GM21717 (cell line): ENCODE measurements at regions not wholly inside any gene's neighbourhood (a gene's known extent, or its start where the extent isn't known, plus 50 kb on each side); places are given as distances from the start of the nearest gene placed in this dataset.

Experiments
- ATAC-seq: cut with Tn5 transposase; IDR thresholded peaks from one replicate; pipeline ENCODE4 v1.9.1; 2021; ENCODE audit warnings: mild to moderate bottlenecking, moderate library complexity; ENCODE audit not compliant: unreplicated experiment

DNA sequence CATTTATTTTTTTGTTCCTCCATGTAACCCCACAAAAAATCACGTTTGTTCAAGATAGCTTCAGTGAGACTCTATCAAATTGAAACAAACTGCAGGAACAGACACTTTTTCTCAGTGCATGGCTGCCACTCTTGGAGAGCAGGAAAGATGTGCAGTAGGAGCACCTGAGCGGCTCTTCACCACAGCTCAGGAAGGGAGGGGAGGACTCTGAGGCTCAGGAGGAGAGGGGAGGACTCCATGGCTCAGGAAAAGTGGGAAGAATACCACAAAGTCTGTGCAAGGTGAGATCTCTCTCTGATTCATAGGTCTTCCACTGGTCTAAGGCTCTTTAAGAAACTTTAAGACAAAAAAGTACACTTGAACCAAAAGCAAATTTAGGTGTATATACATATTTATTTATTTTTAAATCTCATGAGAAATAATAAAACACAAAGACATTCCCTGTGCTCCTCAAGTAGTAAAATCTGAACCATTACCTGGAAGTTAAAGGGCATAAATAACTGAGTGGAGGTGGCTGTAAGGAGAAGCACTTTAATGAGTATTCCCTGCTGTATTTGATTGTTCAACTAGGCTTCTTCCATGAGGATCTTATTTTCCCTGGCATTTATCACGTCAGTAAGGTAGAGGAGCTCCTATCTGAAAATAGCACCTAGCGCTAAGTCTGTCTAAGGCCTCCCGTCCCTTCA is 69.2 kb upstream of the CCN6 start:
- ATAC-seq: no peak

DNA sequence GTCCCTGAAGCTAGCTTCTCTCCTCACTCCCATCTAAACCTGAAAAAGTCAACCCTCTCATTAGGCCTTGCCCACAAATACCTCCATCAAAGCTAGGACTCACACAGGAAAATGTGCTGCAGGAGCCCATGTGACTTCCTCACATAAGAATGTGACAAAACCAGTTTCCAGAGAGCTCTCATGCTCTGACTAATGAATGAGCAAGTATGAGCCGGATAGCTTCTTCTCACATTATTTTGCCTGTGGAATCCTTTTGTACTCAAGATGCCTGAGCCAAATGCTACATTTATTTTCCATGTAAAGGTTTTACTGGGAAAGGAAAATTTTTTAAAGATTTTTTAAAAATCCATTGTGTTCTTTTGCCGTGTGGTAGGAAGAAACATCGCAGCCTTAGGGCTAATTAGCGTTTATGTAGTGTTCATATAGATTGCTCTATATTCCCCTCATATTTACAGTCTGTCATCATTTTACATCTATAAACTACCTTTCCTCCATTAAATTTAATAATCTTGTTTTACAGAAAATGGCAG is 68.6 kb upstream of the CCN6 start:
- ATAC-seq: no peak

DNA sequence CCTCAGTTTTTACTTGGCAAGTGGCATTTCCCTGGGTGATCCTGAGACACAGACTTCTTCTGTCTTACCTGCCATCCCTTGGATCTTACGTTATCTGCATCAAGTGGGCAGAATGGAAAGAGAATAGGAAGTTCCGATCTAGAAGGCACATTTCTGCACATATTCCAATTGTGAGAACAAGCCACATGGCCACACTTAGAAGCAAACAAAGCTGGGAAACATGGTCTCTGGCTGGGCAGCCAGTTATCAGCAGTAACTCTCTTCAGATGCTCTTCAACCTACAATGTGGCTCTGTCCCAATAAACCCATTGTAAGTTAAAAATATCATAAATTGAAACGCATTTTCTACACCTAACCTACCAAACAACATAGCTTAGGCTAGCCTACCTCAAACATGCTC is 67.3 kb upstream of the CCN6 start:
- no peak for ATAC-seq

DNA sequence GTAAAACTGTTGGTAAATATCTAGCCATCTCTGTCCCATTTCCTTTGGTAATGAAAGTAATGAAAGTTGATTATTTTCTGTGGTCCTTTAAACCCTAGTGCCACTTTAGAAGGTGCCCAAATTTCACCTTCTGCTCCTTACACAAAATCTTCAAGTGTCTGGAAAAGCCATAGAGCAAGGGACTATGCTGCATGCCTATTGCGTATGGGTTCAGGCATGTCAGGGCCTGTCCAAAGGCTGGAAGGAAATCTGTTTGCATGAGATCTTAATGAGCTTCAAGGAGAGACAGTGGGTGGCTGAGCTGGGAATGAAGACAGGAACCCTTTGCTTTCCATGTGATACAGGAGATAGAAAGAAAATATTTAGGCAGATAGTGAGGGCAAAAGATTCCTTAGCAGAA is 66.6 kb upstream of the CCN6 start:
- no peak for ATAC-seq

DNA sequence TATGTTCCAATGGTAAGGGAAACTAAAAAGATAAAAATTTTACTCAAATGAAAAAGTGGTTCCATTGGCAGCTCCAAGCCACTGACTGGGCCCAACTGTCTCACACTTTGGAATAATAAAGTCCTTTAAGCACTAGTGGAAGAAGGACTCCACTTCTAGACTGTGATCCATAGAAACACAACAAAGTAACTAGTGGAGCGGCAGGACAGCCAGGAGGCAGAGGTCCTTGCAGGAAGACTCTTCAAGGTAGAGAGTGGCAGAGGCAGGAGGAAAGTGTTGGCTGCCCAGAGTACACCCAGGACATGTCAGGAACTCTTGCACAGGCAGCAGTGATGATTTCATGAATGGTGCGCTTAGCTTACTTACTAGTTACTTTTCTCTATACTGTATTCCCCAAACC is 65.0 kb upstream of the CCN6 start:
- no peak for ATAC-seq

DNA sequence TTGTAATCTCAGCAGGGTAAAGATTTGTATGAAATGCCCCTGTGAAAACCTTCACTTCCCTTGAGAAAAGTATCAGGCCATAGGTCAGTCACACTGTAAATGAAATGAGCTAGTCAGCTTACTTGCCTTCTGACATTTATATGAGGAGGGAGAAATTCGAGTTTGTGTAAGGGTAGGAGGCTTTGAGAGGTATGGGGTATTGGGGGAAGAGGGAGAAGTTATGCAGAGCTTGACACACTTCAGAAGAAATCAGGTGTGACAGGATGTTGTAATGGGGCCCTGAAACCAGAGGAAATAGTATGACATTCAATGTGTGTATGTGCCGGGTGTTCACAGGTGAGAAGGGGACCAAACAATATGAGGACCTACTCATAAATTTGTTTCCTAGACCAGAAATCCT is 64.2 kb upstream of the CCN6 start:
- ATAC-seq: no peak

DNA sequence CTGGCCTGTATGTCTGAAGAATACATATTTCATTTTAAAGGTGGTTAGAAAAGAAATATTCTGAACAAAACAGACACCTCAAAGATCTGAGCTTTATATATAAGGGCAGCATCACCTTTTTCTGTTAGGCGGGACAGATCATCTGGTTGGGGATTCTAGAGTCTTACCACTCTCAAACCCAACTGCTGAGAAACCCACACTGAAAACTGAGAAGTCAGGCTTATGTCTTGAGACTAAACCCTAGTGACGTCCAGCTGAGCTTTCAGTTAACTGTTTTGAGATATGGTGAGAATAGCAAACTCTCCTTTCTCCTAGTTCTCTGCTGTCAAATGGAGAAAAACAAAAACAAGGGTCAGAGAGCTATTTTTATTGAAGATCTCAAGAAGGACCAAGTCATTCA is 63.7 kb upstream of the CCN6 start:
- ATAC-seq: no peak

DNA sequence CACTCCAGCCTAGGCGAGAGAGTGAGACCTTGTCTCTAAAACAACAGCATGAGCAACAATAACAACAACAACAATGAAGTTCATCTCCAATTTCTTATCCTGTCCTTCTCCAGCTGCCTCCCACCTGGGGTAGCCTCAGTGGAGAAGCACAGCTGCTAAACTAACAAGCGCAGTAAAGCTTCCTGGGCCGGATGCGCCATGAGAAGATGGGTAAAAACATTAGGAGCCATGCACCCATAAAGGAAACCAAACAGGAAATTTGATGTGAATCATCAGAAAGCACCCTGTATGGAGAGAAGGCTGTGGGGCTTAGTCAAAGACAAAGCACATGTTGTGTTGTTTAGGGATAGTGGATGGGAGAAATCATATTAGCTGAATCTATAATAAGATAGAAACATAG is 61.1 kb upstream of the CCN6 start:
- ATAC-seq: peak; percentile 71

DNA sequence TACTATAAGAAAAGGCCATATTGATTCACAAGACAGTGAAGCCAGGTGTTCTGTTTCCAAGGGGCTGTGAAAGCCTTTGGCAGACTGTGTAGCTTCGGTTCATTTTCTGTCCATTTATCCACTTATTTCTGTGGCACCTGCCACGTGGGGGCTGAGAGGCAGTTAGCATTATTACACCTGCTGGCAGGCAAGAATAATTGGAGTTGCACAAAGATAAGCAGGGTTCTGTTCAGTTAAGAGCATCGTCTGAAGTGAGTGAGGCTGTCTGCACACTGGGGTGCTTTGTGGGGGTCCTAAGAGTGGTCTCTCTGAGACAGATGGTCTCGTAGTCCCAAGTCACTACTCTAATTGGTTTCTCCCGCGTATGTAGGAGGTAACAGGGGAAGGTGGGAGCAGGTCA is 60.6 kb upstream of the CCN6 start:
- peak; percentile 13 for ATAC-seq

DNA sequence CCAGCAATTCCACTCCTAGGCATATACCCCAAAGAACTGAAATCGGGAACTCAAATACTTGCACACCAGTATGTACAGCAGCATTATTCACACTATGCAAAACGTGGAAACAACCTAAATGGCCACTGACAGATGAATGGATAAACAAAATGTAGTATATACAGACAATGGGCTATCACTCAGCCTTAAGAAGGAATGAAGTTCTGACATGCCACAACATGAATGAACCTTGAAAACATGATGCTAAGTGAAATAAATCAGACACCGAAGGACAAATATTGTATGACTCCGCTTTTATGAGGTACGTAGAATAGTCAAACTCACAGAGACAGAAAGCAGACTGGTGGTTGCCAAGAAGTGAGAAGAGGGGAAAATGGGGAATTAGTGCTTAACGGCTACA is 59.1 kb upstream of the CCN6 start:
- ATAC-seq: no peak

DNA sequence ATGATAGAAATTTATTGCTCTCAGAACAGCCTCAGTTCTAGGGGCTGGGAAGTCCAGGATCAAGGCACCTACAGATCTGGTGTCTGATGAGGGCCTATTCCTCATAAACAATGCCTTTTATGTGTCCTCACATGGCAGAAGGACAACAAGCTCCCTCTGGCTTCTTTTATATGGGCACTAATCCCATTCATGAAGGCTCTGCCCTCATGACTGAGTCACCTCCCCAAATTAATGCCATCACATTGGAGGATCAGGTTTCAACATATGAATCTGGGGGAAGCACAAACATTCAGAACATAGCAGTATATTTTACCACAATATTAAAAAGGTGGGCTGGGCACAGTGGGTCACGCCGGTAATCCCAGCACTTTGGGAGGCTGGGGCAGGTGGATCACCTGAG is 58.5 kb upstream of the CCN6 start:
- no peak for ATAC-seq

DNA sequence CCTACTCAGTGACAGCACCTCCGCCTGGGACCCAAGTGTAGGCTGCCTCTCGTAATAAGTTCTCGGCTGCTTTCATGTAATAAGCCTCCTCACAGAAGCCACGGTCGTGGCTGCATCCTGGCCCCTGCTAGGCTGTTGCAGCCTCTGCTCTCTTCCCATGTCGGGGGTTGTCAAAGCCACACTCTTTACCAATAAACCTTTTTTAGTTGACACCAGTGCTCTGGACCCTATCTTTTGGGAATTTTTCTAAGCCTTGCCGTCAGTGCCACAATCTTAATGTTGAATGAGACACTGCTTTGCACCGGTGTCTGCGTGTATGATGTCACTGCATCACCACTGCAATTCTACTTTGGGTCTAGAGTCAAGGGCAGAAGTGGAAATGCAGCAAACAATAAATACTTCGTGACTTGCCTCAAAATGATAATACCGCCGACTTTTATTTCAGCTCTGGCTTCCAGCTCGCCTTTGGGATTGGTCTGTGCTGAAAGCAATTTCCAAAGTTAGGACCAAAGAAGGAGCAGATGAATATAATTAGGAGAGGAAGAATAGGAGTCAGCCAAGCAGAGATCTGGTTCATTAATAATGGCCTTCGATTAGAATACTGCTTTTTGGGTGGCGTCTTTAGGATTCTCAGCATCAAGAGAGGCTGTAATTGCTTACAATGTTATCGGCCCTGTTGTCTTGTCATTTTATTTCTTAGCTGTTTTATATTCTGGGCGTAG is 57.6 kb upstream of the CCN6 start:
- no peak for ATAC-seq

DNA sequence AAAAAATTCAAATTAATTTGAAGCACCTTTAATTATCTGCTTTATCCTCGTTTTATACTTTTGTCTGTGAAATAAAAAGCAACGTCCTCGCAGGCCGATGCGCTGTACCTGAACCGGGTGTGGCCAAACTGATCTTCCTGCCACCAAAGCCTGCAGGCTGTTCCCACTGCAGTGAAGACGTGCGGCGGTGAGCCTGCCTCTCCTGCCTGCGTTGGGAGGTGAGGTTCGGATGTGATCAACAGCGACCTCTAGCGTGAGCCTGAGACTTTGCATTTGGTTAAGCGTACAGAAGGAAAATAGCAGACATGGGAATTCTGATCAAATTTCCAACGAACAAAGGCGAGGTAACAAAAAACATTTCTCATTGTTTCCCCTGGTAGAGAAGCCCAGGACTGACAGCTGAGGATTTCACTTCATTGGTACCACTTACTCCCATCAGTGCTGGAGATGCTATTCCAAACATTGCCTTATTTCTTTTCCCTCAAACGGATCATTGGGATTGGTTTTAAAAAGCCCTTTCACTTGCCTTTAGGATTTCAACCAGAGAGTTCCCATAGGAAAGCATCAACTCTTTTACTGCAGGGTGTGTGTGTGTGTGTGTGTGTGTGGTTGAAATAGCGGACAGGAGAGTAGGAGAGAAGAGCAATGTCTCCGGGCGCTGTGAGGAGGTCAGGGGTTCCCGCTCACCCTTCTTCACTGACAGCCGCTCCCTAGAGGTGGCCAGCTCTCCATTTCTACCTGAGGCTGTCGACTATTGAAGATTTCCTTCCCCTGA is 56.6 kb upstream of the CCN6 start:
- peak; percentile 51 for ATAC-seq

DNA sequence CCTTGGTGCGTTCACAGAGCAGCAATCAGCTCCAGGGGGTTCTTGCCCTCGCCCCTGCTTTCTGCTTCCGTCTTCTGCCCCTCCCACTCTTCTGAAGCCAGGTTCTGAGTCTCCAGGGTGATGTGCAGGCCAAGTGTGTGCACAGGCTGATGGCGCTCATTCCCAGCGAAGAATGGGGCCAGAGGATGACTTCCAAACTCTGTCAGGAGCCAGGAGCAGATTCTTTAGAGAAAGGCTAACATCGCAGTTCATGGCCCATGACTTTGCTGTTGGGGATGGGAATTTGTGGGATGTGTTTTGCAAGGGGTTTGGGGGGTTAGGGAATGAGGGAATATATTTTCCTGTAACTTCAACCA is 56.1 kb upstream of the CCN6 start:
- ATAC-seq: no peak

DNA sequence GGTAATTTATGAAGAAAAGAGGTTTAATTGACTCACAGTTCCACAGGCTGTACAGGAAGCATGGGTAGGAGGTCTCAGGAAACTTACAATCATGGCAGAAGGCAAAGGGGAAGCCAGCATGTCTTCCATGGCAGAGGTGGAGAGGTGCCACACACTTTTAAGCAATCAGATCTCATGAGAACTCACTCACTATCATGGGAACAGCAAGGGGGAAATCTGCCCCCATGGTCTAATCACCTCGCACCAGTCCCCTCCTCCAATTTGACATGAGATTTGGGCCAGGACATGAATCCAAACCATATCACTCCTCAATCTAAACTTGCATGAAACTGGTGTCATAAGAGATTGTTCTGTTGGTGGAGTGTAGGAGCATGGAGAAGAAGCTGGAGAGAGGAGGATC is 51.6 kb upstream of the CCN6 start:
- ATAC-seq: no peak
